ENCODE measurements at regions not wholly inside any gene's neighbourhood (a gene's known extent, or its start where the extent isn't known, plus 50 kb on each side); places are given as distances from the start of the nearest gene placed in this dataset.
A peak's percentile ranks its signal among the peaks of the same experiment; 100 is the strongest.
"Not testable (repeated sequence)": the region's sequence is repeated elsewhere in the genome, so short reads cannot be mapped to it uniquely, and the experiment has no call there.

GRCh38 chr5:94057217-94057616, 315.8 kb upstream of the POU5F2 start:
- TF ChIP-seq, protein P1, sequence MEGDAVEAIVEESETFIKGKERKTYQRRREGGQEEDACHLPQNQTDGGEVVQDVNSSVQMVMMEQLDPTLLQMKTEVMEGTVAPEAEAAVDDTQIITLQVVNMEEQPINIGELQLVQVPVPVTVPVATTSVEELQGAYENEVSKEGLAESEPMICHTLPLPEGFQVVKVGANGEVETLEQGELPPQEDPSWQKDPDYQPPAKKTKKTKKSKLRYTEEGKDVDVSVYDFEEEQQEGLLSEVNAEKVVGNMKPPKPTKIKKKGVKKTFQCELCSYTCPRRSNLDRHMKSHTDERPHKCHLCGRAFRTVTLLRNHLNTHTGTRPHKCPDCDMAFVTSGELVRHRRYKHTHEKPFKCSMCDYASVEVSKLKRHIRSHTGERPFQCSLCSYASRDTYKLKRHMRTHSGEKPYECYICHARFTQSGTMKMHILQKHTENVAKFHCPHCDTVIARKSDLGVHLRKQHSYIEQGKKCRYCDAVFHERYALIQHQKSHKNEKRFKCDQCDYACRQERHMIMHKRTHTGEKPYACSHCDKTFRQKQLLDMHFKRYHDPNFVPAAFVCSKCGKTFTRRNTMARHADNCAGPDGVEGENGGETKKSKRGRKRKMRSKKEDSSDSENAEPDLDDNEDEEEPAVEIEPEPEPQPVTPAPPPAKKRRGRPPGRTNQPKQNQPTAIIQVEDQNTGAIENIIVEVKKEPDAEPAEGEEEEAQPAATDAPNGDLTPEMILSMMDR (conservative IDR thresholded peaks at IDR 0.05; ENCODE audit: control insufficient read depth, insufficient read depth, low read depth, low read length): no peak
- no peak for DNase-seq (ENCODE audit: low read depth)
- H3K4me3 ChIP-seq (ENCODE audit: control insufficient read depth, low read depth, low read length): no peak overlapping the region

- H3K4me3 ChIP-seq (ENCODE audit: control insufficient read depth, low read depth, low read length); DNase-seq (ENCODE audit: low read depth): not testable (repeated sequence)
Observed at GRCh38 chr5:94049307-94049922, 308.0 kb upstream of the POU5F2 start.

DNA sequence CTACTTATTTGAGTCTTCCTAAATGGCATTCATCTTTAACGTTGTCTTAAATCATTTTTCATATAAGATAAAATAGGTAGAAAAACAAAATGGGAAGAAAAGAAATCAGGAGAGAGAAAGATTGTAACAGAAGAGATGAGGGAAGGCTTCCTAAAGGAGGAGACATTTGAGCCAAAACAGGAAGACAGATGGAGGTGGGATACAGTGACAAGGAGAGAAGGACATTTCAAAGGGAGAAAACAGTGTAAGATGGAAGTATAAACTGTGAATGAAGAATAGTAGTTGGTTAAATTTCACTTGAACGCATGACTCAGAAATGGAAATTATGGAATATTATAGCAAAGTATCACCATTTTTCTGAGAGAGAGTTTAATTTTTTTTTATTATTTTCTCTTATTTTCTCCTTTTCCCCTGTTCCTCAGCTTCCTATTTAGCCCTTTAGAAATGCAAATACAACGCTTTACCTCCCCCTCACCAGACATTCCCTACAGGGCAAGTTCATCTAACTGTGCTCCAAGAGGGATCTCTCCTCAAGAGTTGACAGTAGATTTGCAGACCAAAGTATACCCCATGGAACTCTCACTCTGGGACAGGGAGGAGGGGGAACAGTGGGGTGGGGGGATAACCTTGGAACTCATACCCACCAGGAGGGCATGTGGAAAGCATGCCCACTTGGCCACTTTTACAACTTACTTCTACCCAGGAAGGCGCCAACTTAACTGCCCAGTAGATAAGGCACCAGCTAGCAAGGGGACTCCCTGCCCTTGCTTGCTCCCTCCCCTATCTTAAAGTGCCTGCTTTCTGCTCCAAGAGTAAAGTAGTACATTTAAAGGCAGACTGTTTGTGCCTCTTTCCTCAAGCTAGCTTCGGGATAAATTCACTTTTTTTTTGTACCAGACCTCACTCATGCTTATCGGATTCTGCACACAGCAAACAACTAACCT, 304.7 kb upstream of the POU5F2 start:
- TF ChIP-seq, protein P1 (conservative IDR thresholded peaks at IDR 0.05; ENCODE audit: control insufficient read depth, insufficient read depth, low read depth, low read length): no peak
- H3K4me3 ChIP-seq (ENCODE audit: control insufficient read depth, low read depth, low read length): no peak overlapping the region
- DNase-seq (ENCODE audit: low read depth): no peak

- DNase-seq (ENCODE audit: low read depth): no peak
- TF ChIP-seq, protein P1 (conservative IDR thresholded peaks at IDR 0.05; ENCODE audit: control insufficient read depth, insufficient read depth, low read depth, low read length): no peak
- H3K4me3 ChIP-seq (ENCODE audit: control insufficient read depth, low read depth, low read length): no peak overlapping the region
Observed at GRCh38 chr5:94043311-94043710, 301.9 kb upstream of the POU5F2 start.

DNA sequence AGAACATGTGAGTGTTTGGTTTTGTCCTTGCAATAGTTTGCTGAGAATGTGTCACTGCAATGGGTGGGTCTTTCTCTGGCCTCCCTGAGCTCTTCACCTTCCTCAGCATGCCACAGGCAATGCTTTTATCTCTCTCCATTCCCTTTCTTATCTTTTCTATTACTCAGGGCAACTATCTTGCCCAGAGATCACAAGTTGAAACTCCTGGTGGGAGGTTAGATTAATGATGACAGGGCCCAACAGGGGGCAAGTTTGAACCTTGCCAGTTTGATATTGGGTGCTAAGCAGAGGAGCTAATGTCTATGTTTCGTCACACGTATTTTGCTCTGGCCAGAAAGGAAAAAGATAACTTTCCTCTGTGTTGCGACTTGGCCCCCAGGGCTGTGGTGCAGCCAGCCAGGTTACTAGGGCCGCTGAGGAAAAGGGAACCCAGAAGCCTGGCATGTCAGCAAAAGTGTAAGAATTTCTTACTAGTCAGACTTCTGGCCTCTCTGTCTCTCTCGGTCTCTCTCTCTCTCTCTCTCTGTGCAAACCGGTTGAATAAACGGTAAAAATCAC, 299.3 kb upstream of the POU5F2 start:
- no peak for DNase-seq (ENCODE audit: low read depth)
- TF ChIP-seq, protein P1 (conservative IDR thresholded peaks at IDR 0.05; ENCODE audit: control insufficient read depth, insufficient read depth, low read depth, low read length): no peak
- no peak overlapping the region for H3K4me3 ChIP-seq (ENCODE audit: control insufficient read depth, low read depth, low read length)

GRCh38 chr5:94039101-94039500, 297.7 kb upstream of the POU5F2 start:
- no peak overlapping the region for H3K4me3 ChIP-seq (ENCODE audit: control insufficient read depth, low read depth, low read length)
- TF ChIP-seq, protein P1 (conservative IDR thresholded peaks at IDR 0.05; ENCODE audit: control insufficient read depth, insufficient read depth, low read depth, low read length): no peak
- no peak for DNase-seq (ENCODE audit: low read depth)

DNA sequence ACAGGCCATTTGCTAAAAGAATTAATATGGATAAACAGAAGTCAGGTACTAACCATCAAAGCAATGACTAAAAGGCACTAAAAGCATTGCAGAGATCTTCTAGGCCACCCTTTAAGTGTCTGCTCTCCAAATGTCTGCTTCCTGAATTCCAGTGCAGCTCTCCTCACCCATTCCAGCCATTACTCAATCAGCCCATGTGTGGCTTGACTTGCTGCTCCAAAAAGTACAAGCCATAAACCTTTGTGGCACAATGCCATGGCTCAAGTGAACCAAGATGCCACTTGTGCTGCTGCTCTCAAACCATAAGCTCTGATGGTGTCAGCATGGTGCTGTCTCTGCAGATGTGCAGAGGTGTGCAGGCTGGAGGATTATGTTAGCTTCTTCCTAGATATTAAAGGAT, 290.2 kb upstream of the POU5F2 start:
- TF ChIP-seq, protein P1 (conservative IDR thresholded peaks at IDR 0.05; ENCODE audit: control insufficient read depth, insufficient read depth, low read depth, low read length): no peak
- DNase-seq (ENCODE audit: low read depth): peak; percentile 58
- no peak overlapping the region for H3K4me3 ChIP-seq (ENCODE audit: control insufficient read depth, low read depth, low read length)

Measured in fibroblast of mammary gland (primary cell).